Astrocyte of the hippocampus (primary cell): ENCODE measurements at regions not wholly inside any gene's neighbourhood (a gene's known extent, or its start where the extent isn't known, plus 50 kb on each side); places are given as distances from the start of the nearest gene placed in this dataset.
A peak's percentile ranks its signal among the peaks of the same experiment; 100 is the strongest.
"Not testable (repeated sequence)": the region's sequence is repeated elsewhere in the genome, so short reads cannot be mapped to it uniquely, and the experiment has no call there.

Source experiments
- DNase-seq: peaks from one replicate; pipeline ENCODE4 v3.0.0; 2011; ENCODE audit warnings: low read depth, low spot score

GRCh38 chr16:52976539-52977167 is 76.0 kb downstream of the CHD9NB start:
- DNase-seq: no peak

- DNase-seq: no peak
Observed at GRCh38 chr16:52967744-52968143, 85.0 kb downstream of the CHD9NB start.

GRCh38 chr16:52964290-52964689 is 88.4 kb downstream of the CHD9NB start:
- peak; percentile 63 for DNase-seq

- no peak for DNase-seq
Observed at GRCh38 chr16:52963855-52964242, 88.8 kb downstream of the CHD9NB start.

- DNase-seq: no peak
Observed at GRCh38 chr16:52963212-52963854, 89.4 kb downstream of the CHD9NB start.

GRCh38 chr16:52958951-52959350 is 93.7 kb downstream of the CHD9NB start:
- DNase-seq: no peak

GRCh38 chr16:52957199-52957598 is 95.5 kb downstream of the CHD9NB start:
- no peak for DNase-seq

- DNase-seq: no peak
Observed at GRCh38 chr16:52956044-52956443, 96.7 kb downstream of the CHD9NB start.

- no peak for DNase-seq
Observed at GRCh38 chr16:52953215-52953614, 99.5 kb downstream of the CHD9NB start.

- no peak for DNase-seq
Observed at GRCh38 chr16:52948946-52949345, 103.8 kb downstream of the CHD9NB start.

- no peak for DNase-seq
Observed at GRCh38 chr16:52932321-52932720, 120.4 kb downstream of the CHD9NB start.

- no peak for DNase-seq
Observed at GRCh38 chr16:52929478-52930400, 123.0 kb downstream of the CHD9NB start.

GRCh38 chr16:52928955-52929354 is 123.7 kb downstream of the CHD9NB start:
- DNase-seq: no peak

GRCh38 chr16:52925143-52925542 is 127.6 kb downstream of the CHD9NB start:
- no peak for DNase-seq

- no peak for DNase-seq
Observed at GRCh38 chr16:52924162-52924561, 128.5 kb downstream of the CHD9NB start.

- DNase-seq: no peak
Observed at GRCh38 chr16:52921104-52921503, 131.6 kb downstream of the CHD9NB start.

- DNase-seq: no peak
Observed at GRCh38 chr16:52920331-52920730, 132.4 kb downstream of the CHD9NB start.

GRCh38 chr16:52914428-52914827 is 138.3 kb downstream of the CHD9NB start:
- DNase-seq: no peak

- peak; percentile 86 for DNase-seq
Observed at GRCh38 chr16:52912565-52913173, 140.0 kb downstream of the CHD9NB start.

GRCh38 chr16:52908057-52908456 is 144.6 kb downstream of the CHD9NB start:
- DNase-seq: not testable (repeated sequence)

- no peak for DNase-seq
Observed at GRCh38 chr16:52906281-52906680, 146.4 kb downstream of the CHD9NB start.
